ENCODE measurements at regions not wholly inside any gene's neighbourhood (a gene's known extent, or its start where the extent isn't known, plus 50 kb on each side); places are given as distances from the start of the nearest gene placed in this dataset.

DNA sequence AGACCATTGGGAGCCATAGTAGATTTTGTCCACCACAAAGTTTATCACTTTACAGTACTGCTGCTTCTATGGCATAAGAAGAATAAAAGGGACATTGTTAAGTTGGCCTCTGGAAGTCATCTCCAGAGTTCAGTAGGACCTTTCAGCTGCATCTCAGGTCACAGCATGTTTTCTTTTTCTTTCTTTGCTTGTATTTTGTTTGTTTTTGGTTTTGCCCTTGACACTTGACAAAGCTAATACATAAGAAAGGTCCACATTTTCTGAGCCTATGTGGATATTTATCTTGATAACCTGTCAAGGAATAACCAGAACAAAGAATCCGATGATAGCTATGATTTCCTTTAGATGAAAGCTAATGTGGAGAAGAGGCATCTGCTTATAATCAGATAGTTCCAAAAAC lies 101.6 kb upstream of the XIRP2 start:
- no peak overlapping the region for H3K4me2 ChIP-seq (ENCODE audit: low read length)

DNA sequence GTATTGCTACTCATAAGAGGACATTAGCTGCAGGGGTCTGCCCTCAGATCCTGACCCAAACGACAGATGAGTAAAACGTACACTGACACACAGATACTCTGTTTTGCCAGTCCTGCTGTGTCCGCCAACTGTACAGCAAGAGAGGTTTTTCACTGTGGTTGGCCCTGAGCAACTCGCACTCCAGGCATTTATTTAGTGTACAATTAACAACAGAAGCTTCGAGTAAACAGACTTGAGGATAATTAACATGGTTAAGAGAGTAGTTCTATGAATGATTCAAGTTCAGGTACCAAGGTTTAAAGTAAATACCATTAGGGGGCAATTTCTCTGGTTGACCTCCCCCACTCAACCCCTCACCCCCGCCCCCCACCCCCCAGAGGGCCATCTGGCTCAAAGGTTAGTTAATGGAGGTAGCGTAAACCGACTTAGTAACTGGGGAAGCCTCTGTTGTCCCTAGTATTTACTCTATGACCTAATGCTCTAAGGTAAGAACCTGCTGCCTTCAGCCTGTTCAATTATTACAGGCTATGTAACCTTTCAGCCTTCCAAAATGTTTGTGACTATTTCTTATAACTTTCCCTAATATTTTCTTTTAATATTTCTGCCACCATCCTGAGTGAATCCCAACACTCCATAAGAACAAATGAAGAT lies 103.9 kb upstream of the XIRP2 start:
- H3K9ac ChIP-seq (ENCODE audit: low read length), result no peak overlapping the region
- no peaks in the 10 kb centered on the region for H4K20me1 ChIP-seq (ENCODE audit: insufficient read depth, low read length)
- no peak overlapping the region for H3K4me2 ChIP-seq (ENCODE audit: low read length)
- no peaks in the 10 kb centered on the region for H3K27me3 ChIP-seq (ENCODE audit: low read depth, low read length)
- no peak overlapping the region for H2AFZ ChIP-seq (ENCODE audit: low read depth, low read length)
- H3K9me3 ChIP-seq (ENCODE audit: insufficient read depth, low read length), result no peaks in the 10 kb centered on the region
- H3K4me1 ChIP-seq (ENCODE audit: low read length), result no peaks in the 10 kb centered on the region
- no peak overlapping the region for H3K27ac ChIP-seq (ENCODE audit: low read length)
- TF ChIP-seq EZH2phosphoT487 (IDR thresholded peaks at IDR 0.05; ENCODE audit: low read depth), result no peak
- TF ChIP-seq, protein P1, sequence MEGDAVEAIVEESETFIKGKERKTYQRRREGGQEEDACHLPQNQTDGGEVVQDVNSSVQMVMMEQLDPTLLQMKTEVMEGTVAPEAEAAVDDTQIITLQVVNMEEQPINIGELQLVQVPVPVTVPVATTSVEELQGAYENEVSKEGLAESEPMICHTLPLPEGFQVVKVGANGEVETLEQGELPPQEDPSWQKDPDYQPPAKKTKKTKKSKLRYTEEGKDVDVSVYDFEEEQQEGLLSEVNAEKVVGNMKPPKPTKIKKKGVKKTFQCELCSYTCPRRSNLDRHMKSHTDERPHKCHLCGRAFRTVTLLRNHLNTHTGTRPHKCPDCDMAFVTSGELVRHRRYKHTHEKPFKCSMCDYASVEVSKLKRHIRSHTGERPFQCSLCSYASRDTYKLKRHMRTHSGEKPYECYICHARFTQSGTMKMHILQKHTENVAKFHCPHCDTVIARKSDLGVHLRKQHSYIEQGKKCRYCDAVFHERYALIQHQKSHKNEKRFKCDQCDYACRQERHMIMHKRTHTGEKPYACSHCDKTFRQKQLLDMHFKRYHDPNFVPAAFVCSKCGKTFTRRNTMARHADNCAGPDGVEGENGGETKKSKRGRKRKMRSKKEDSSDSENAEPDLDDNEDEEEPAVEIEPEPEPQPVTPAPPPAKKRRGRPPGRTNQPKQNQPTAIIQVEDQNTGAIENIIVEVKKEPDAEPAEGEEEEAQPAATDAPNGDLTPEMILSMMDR (IDR thresholded peaks at IDR 0.05; ENCODE audit: low read depth, low read length), result no peak
- H3K79me2 ChIP-seq (ENCODE audit: low read length), result no peaks in the 10 kb centered on the region
- no peaks in the 10 kb centered on the region for H3K36me3 ChIP-seq (replicated peaks; ENCODE audit: low read depth, low read length)
- no peak overlapping the region for H3K4me3 ChIP-seq (ENCODE audit: low read length)

More for the DNA sequence above, 101.6 kb upstream of the XIRP2 start:
- no peak overlapping the region for H3K4me3 ChIP-seq (ENCODE audit: low read length)
- no peak overlapping the region for H3K9ac ChIP-seq (ENCODE audit: low read length)
- H3K36me3 ChIP-seq (replicated peaks; ENCODE audit: low read depth, low read length), result peaks cover 3% of the 10 kb centered on the region
- no peaks in the 10 kb centered on the region for H3K79me2 ChIP-seq (ENCODE audit: low read length)
- H3K27me3 ChIP-seq (ENCODE audit: low read depth, low read length), result no peaks in the 10 kb centered on the region
- H4K20me1 ChIP-seq (ENCODE audit: insufficient read depth, low read length), result no peaks in the 10 kb centered on the region
- H3K4me1 ChIP-seq (ENCODE audit: low read length), result no peaks in the 10 kb centered on the region
- no peak overlapping the region for H3K27ac ChIP-seq (ENCODE audit: low read length)
- TF ChIP-seq, protein P1 (IDR thresholded peaks at IDR 0.05; ENCODE audit: low read depth, low read length), result no peak
- H2AFZ ChIP-seq (ENCODE audit: low read depth, low read length), result no peak overlapping the region
- H3K9me3 ChIP-seq (ENCODE audit: insufficient read depth, low read length), result peaks cover 2% of the 10 kb centered on the region; the same call in 1 of the 2 replicates

DNA sequence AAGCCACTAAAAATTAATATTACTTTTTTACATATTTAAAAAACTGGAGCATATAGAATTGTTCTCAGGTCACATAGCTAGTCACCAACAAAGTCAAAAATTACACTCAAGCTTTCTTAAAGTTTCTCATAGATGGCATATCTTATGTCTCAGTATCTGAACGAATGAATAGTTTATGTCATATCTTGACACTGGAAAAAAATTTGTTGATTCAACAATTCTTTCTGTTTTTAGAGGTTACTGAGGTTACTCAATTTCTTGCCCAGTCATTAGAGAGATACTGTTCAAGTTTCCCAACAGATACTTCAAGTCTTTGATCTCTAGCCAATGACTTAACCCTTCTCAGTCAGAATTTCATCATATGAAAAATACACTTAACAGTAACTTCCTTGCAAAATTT lies 113.1 kb upstream of the XIRP2 start:
- no peaks in the 10 kb centered on the region for H3K36me3 ChIP-seq (replicated peaks; ENCODE audit: low read depth, low read length)
- H2AFZ ChIP-seq (ENCODE audit: low read depth, low read length), result no peak overlapping the region
- no peak overlapping the region for H3K27ac ChIP-seq (ENCODE audit: low read length)
- H3K9me3 ChIP-seq (ENCODE audit: insufficient read depth, low read length), result no peaks in the 10 kb centered on the region
- no peak overlapping the region for H3K9ac ChIP-seq (ENCODE audit: low read length)
- no peaks in the 10 kb centered on the region for H3K27me3 ChIP-seq (ENCODE audit: low read depth, low read length)
- no peak overlapping the region for H3K4me3 ChIP-seq (ENCODE audit: low read length)
- no peaks in the 10 kb centered on the region for H3K79me2 ChIP-seq (ENCODE audit: low read length)
- no peaks in the 10 kb centered on the region for H4K20me1 ChIP-seq (ENCODE audit: insufficient read depth, low read length)
- no peak for TF ChIP-seq EZH2phosphoT487 (IDR thresholded peaks at IDR 0.05; ENCODE audit: low read depth)
- TF ChIP-seq, protein P1 (IDR thresholded peaks at IDR 0.05; ENCODE audit: low read depth, low read length), result no peak
- H3K4me2 ChIP-seq (ENCODE audit: low read length), result no peak overlapping the region
- H3K4me1 ChIP-seq (ENCODE audit: low read length), result no peaks in the 10 kb centered on the region

DNA sequence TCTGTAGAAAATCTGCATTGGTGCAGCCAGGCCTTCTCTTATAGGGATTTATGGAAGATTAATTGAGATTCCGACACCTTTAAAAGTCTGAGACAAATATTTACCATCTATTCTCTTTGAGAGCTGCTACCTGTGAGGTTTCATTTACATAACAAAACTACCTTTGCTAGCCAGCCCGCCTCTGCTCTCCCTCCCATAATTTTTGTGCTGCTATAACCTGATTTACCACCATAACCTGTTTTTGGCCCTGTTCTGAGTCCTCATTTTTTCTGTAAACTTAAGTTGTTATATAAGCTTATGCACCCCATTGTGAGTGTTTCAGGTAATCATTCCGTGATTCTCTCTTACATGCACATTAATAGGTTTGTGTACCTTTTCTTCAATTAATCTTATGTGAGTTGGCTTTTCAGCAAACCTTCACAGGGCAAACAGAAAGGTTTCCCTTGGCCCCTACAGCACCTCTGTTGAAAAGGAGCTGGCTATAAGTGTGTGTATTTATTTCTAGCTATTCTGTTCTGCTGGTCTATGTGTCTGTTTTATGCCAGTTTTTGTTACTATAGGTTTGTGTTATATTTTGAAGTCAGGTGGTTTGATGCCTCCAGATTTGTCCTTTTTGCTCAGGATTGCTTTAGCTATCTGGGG lies 114.9 kb upstream of the XIRP2 start:
- Histone ChIP-seq H2AFZ (ENCODE audit: low read depth, low read length) (no peak overlapping the region), H3K79me2 (ENCODE audit: low read length) (no peaks in the 10 kb centered on the region), H4K20me1 (ENCODE audit: insufficient read depth, low read length) (no peaks in the 10 kb centered on the region), H3K9ac (ENCODE audit: low read length) (no peak overlapping the region), H3K9me3 (ENCODE audit: insufficient read depth, low read length) (peaks cover 3% of the 10 kb centered on the region; the same call in 1 of the 2 replicates), H3K27ac (ENCODE audit: low read length) (no peak overlapping the region), H3K27me3 (ENCODE audit: low read depth, low read length) (no peaks in the 10 kb centered on the region), H3K4me1 (ENCODE audit: low read length) (peaks cover 6% of the 10 kb centered on the region; the same call in 1 of the 2 replicates), H3K36me3 (replicated peaks; ENCODE audit: low read depth, low read length) (no peaks in the 10 kb centered on the region), H3K4me3 (ENCODE audit: low read length) (no peak overlapping the region), H3K4me2 (ENCODE audit: low read length) (no peak overlapping the region)
- no peak for TF ChIP-seq EZH2phosphoT487 (IDR thresholded peaks at IDR 0.05; ENCODE audit: low read depth)
- TF ChIP-seq, protein P1 (IDR thresholded peaks at IDR 0.05; ENCODE audit: low read depth, low read length), result no peak

All from OCI-LY3 (cell line).